ENCODE measurements at regions not wholly inside any gene's neighbourhood (a gene's known extent, or its start where the extent isn't known, plus 50 kb on each side); places are given as distances from the start of the nearest gene placed in this dataset.
"Not testable (repeated sequence)": the region's sequence is repeated elsewhere in the genome, so short reads cannot be mapped to it uniquely, and the experiment has no call there.

DNA sequence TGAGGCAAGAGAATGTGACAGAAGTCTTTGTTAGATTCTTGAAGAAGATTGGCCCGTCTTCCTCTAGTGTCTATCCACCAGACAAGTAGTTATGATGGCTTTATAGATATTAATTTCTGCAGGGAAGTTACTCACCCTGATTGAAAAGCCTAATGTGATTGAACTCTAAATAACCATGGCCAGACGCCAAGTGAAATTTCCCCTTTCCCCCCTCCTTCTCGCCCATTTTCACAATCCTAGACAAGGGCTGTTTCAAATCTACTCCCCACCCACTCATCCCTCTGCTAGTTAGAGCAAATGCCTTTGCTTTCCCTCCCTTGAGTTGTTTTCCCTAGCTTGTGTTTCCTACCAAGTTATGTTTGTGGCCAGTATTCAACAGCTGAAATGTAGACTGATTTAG lies 182.5 kb downstream of the TMEM167A start:
- DNase-seq (ENCODE audit: low read depth in 2 of 2), result no peak

DNA sequence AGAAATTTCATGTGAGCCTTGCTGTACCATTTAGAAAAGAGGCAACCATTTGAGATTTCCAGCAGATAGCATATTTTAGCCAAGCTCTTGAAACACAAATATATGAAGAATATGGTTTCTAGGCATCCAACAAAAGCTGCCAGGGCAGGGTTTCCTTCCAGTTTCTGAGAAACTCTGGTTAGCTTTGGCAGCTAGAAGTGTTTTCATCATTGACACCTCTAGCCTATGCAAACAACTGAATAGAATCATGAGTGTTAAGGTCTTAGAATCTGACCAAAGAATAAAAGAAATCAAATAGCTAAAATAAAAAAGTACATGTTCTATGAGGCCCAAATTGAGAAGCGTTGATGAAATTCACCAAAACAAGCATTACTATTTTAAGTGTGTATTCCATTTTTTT lies 188.1 kb downstream of the TMEM167A start:
- DNase-seq (ENCODE audit: low read depth in 2 of 2), result no peak

DNA sequence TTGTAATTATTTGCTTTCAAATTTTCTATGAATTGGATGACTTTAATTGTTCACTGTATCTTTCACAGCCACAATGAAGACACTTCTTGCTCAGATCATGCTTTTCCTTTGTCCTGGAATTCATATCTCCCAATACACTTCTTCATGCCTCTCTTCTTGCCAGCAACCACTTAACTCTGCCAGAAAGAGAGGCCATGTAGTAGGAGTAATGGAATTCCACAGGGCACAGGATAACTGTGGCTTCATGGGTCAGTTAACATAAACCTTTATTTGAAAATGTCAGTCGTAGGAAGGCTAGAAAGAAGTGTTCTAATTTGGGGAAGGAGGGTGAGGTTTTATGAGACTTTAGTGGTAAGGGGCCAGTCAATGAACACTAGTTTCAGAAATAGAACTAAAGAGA lies 190.3 kb downstream of the TMEM167A start:
- DNase-seq (ENCODE audit: low read depth in 2 of 2), result no peak

DNA sequence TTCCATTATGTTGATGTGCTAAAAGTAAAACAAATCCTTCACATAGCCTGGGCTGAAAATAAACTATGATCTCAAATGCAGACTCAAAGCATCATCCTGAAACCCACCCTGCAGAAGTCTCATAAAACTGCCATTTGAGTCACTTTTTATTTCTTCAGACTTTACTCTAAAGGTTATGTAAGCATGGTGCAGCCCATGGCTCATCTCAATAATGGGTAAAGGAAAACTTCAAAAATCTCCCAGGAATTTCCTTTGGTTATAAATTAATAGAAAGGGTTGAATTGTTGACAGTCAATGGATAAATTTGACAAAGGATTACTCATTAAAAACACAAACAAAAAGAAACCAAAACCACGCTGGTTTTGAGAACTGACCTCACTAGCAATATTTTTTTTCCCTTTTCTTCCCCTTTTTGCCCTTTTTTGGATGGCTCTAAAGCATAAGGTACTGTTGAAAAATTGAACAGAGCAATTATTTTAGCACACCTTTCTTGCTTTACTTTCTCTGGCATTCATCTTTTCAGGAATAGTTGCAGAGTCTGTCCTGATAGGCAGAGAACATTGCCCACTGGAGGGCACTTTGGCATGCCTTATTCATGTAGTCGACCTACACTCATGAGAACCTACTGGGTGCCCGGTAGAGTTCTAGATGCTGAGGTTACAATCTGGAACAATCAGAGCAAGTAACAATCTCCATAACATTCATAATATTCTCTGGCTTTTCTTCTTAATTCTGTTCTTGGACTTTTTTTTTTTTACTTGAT lies 191.4 kb downstream of the TMEM167A start:
- DNase-seq (ENCODE audit: low read depth in 2 of 2), result no peak

DNA sequence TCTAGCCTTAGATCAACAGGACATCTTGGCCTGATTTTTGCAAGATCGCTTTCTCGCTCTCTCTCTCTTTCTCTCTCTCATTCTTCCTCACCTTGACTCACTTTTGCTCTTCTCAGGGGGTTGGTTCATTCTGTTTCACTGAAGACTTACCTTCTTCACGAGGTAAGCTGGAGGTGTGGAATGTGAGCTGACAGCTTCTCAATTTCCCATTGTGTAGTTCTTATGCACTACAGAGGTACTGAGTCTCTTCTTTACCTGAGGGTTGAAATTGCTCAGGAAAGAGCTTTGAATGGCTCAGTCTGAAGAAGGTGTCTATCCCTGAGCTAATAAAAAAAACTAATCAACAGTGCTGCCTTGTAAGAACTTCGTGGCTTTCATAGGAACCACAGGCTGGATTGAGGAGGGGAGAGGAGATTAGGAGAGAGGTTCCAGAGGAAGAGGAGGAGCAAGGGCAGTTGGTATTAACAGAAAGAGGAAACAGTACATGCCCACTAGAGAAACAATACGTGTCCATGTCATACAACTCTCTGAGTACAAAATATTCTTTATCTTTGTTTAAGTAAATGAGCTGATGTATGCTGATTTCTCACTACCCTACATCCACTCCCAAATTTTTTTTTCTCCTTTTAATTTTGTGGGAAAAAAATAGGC lies 192.2 kb downstream of the TMEM167A start:
- no peak for DNase-seq (ENCODE audit: low read depth in 2 of 2)

DNA sequence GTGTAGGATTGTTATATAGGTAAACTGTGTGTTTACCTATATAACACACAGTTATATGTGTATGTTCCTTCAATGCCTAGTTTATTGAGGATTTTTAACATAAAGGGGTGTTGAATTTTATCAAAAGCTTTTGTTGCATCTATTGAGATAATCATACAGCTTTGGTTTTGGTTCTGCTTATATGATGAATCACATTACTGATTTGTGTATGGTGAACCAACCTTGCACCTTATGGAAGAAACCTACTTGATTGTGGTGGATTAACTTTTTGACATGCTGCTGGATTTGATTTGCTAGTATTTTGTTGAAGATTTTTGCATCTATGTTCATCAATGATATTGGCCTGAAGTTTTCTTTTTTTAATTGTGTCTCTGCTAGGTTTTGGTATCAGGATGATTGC lies 194.9 kb downstream of the TMEM167A start:
- DNase-seq (ENCODE audit: low read depth in 2 of 2), result no peak

DNA sequence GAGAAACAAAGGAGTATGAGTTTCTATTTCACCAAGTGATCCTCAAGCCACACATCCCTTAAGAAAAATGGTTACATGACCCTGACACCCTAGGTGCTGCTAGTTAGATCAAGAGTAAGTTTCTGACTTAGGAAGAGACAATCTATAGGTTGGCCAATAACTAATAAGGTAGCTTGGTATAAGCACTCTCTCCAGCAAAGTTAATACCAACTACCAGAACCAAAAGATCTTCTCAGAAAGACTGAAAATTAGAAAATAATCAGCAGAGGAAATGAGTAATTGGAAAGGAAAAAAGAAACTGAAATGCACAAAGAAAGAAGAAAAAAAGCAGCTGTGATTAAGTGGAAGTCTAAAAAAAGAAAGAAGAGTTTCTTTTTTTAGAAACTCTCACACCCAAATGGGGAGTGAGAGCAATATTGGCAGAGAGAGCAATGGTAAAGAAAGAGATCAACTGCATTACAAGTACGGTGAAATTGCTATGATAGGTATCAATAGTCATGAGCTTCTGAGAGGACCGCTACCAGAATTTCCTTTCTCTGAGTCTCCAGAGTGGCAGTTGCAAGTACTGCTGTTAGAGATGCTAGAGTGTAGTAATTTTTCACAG lies 195.5 kb downstream of the TMEM167A start:
- no peak for DNase-seq (ENCODE audit: low read depth in 2 of 2)

DNA sequence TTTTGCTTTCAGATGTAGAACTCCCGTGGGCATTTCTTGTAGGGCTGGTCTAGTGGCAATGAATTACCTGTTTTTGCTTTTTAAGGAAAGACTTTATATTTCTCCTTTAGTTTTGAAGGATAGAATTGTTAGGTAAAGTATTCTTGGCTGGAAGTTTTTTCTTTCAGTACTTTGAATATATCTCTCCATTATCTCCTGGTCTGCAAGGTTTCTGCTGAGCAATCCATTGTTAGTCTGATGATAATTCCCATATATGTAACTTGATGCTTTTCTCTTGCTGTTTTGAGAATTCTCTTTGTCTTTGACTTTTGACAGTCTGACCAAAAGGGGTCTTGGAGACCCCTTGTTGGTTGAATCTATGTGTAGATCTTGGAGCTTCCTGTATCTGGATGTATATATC lies 198.1 kb downstream of the TMEM167A start:
- no peak for DNase-seq (ENCODE audit: low read depth in 2 of 2)

DNA sequence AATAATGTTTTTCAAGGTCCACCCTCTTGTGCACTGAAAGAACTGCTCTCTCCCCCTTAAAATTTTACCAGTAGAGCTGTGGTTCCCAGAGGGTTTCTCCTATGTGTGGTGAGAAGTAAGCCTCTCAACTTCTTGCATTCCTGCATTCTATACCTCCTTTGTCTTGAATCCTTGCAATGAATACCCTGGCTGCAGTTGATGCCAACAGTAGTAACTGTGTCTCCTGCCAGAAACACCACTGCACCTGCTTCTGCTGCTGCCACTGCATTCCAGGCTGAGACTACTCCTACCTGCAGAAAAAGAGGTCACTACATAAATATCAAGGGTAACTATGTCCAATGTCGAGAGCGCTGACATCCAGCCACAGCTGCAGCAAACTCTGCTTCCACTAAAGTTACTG lies 203.7 kb downstream of the TMEM167A start:
- DNase-seq (ENCODE audit: low read depth in 2 of 2), result no peak

DNA sequence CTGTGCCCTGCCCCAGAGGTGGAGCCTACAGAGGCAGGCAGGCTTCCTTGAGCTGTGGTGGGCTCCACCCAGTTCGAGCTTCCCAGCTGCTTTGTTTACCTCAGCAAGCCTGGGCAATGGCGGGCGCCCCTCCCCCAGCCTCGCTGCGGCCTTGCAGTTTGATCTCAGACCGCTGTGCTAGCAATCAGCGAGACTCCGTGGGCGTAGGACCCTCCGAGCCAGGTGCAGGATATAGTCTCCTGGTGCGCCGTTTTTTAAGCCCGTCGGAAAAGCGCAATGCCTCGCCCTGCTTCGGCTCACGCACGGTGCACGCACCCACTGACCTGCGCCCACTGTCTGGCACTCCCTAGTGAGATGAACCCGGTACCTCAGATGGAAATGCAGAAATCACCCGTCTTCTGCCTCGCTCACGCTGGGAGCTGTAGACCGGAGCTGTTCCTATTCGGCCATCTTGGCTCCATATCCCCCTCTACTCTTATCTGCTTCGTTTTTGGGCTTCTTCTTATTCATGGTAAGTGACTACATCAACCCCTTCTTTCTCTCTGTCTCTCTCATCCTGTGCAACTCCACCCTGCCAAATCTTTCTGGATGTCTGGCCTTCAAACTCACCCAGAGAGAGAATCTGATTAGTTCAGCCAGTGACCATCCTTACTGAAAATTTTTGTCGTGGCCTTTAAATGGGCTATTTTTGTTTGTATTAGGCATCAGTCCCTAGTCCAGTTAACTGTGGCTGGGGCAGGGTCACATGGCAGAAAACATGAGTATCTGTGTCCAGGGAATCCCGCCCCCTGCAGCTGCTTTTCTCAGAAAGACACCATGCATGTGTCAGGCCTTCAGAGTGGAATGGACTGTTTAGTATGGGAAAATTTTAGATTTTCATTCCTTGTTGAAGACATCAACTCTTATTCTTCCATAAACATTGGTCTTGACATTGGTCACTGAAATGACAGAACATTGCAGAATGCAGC lies 204.6 kb downstream of the TMEM167A start:
- not testable (repeated sequence) for DNase-seq (ENCODE audit: low read depth in 2 of 2)

DNA sequence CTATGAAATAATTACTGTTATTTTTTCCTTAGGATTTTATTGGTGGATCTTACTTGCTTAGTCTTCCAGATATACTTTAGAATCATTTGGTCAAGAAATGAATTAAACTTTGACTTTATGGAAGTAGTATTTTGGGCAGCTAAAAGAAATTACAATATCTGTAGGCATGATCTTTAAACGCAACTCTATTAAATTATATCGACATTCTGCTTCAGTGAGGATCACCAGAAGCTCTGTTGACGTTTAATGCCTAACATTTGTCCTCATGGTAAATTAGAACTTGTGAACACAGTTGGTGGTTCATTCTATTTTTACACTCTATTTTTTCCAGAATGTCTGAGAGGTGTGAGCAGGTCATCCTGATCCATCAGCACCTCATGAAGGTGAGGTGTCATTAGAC lies 211.6 kb downstream of the TMEM167A start:
- DNase-seq (ENCODE audit: low read depth in 2 of 2), result no peak

DNA sequence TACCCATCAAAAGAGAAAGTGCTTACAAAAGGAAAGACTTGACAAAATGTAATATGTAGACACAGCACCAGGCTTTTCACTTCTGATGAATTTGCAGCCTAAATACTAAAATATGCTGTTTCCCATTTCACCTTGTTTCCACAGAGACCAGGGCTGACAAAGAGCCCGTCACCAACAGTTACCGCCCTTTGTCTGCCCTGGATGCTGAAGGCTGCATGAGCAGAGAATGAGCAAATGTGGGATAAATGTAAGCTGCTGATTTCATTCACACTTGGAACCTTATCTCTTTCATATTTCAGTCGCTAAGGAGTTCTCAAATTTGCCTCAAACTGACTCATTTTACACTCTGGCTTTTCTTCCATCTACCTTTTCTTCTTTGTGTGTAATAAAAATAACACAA lies 213.9 kb downstream of the TMEM167A start:
- no peak for DNase-seq (ENCODE audit: low read depth in 2 of 2)

DNA sequence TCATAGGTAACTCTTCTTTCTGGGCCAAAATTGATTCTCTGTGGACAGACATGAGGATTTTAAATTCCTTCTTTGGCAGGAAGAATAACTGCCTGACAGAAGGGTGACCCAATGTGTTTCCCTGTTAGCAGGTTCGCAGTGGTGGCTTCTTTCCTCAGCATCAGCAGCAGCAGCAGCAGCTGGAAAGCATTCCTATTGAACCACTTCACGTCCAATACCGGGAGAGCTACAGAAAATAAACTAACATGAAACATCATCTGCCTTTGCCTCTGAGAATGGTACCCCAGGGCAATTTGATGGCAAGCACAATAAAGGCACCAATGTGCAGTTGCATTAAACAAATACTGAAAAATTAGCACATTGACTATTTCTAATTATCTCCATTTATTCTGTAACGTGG lies 214.5 kb downstream of the TMEM167A start:
- DNase-seq (ENCODE audit: low read depth in 2 of 2), result no peak

DNA sequence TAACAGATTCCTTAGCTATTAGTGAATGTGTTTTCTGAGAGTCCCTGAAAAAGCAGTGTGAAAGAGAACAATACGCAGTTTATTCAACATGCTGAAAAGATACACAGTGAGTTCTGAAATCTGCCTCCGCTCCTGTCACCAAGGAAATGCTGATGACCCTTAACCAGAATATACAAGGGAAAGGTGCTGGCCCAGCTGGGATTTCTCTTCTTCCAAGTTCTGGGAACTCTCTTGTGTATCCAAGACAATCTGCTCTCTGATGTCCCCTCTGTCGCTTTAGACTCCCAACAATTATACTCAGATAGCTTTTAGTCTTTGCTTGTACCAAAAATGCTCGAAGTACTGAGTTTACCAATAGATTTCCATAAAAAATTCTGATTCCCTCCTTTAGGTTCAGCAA lies 214.9 kb downstream of the TMEM167A start:
- DNase-seq (ENCODE audit: low read depth in 2 of 2), result no peak

DNA sequence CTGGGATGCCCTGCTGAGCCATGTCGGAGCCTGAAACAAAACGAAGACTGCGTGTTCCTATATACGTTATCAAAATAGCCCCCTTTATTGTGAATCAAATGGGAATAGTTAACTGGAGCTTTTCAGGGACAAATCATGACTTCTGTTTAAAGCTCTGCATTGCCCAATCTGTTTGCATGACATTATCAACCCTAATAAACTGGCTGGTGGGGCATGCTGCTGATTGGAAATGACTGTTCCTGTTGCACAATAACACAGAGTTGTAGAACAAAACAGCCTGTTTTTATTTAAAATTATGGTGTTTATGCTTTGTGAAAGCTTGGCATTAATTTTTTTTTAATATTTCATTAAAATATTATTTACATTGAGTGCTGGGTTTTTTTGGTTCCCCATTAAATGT lies 215.5 kb downstream of the TMEM167A start:
- no peak for DNase-seq (ENCODE audit: low read depth in 2 of 2)

DNA sequence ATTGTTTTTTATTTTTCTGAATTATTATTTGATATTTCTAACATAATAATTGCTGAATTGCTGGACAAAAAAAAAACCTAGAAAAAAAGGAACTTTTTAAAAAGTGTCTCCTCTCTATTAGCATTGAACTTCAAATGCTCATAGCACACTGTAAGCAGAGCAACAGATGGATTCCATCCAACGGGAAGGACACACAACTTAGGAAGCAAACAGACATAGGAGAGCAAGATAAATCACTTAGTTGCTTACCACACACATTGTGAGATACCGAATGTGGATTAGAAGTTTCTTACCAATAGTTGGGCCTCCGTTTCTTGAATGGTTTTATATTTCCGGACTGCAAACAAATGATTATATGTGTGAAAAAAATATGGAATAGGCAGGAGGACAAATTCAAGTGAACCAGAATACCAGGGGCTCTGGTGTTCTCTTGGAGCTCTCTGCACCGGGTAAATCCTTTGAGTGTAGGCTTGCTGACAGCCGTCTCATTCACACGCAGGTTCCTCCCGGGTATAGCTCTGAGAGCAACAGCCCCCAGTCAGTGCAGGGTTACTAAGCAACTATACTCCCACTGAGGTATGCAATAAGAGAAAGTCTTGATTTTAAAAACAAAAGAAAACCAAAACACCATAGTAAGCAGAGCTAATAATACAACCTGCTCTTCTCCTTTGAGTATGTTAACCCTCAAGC lies 217.6 kb downstream of the TMEM167A start:
- DNase-seq (ENCODE audit: low read depth in 2 of 2), result no peak

DNA sequence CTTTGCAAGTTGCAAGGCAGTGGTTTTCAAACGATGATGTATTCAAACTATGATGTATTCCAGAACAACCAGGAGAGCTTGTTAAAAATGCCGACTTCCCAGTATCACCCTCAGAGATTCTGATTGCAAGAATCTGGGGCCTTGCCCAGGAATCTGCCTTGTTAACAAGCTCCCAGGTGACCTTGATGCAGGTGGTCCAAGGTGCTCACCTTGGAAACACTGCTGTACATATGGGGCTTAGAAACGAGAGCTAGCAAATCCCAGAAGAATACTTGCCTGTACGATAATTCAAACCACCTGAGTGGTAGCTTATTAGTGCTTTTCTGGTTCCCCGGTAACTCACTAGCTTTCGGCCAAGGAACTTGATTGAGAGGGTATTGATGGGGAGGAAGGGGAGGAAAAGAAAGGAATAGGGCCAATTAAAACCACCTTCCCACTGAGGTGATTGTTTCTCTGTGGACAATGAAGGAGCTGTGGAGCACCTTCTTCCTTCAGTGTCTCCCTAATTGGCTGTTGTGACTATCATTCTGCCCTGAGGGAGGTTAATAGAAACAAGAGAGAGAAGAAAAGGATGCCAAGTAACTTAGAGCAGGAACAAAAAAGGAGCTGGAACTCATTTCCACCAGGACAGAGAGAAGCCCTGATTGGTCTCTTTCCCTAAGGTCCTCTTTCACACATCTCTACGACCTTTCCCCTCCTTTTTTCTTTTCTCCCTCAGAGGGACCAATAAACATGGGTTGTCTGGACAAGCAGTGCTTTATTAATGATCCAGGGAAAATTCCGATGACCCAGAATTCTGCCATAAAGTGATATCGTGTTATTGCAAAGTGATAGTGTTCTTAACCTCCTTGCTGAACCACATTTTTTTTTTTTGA lies 218.8 kb downstream of the TMEM167A start:
- no peak for DNase-seq (ENCODE audit: low read depth in 2 of 2)

DNA sequence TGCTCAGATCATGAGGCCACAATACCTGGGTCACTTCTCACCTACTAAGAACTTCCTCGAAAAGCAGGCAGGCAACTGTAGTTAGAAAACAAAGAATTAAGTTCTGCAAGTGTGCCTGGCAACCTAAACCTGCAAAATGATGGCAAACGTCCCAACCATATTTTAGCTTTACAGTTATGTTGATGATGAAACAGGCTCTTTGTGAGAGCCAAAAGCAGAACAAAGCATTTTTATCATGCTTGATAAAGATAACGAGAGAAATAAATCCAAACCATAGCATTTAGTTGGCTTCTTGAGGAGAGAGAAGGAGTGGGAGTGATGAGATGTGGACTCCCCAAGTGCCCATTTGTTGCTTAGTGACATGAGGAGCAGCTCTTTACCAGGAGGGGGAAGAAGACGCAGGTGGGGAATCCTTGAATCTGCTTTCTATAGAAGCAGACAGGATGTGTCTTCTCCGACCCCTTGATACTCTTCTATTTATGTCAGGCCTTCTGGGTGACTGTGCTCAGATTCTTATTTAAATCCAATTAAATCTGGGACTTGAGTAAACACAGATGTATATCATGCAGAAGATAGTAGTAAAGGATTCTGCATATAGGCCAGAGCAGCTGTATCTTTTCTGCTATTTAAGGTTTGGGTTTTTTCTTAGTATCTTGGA lies 221.2 kb downstream of the TMEM167A start:
- DNase-seq (ENCODE audit: low read depth in 2 of 2), result no peak

DNA sequence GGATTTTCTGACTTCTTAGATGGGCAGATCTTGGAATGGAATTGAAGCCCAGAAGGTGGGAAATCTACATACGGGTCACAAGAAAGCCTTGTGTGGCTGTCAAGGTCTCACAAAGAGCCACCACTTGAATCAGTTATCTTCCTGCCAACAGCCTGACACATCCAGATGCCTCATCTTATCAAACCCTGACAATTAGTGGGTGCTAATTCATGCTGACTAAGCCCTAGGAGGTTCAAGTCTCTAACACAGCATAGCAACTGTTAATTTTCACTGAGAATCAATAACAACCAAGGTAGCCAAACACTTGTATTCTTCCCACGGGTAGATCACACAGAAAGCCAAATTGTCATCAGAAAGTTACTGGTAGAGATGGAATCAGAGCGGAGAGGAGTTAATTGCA lies 222.2 kb downstream of the TMEM167A start:
- DNase-seq (ENCODE audit: low read depth in 2 of 2), result no peak

DNA sequence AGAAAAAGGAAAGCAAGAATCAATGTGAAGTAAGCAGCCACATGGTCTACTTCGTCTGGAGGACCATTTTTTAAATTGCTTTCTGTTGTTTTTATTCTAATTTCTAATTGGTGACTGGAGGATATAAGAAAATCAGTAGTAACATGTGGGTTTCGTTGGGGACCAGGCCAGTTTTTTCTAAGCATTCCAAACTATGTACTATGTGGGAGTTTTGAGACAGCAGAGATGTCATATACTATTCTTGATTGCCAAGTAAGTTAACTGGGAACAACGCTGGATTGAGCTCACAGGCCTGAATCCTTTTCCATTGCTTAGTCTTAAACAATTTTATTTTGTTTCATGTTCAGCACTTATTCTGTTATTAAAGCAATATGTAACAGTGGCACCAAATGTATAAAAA lies 225.7 kb downstream of the TMEM167A start:
- no peak for DNase-seq (ENCODE audit: low read depth in 2 of 2)
